Stimulated activated CD4-positive, alpha-beta T cell treated with anti-CD3 and anti-CD28 coated beads, Interleukin-15, amount 100 ng/mL, for 1 hour (primary cell): ENCODE measurements at regions not wholly inside any gene's neighbourhood (a gene's known extent, or its start where the extent isn't known, plus 50 kb on each side); places are given as distances from the start of the nearest gene placed in this dataset.
"Not testable (repeated sequence)": the region's sequence is repeated elsewhere in the genome, so short reads cannot be mapped to it uniquely, and the experiment has no call there.

Source experiments
- DNase-seq, 2 donors: peaks; one replicate each; pipeline ENCODE4 v3.0.0-alpha.2; 2020; ENCODE audit warnings: low read depth in 1 of 2, low spot score in 1 of 2

DNA sequence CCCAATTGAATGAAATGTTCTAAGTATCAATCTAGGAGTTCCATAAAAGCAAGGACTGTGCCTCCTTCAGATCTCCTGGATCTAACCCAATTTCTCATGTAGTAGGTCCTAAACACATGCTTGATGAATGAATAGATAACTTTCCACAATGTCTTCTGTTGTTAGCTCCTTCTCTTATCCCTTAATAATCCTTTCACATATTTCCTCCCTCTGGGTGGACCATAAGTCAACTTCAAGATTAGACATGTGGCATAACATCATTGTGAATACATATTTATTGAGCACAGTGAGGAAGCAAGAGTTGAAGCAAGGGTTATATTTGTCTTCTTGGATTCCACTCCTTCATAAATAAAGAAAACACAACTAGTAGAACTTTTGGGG is 108.6 kb upstream of the EGFLAM start:
- no peak for DNase-seq

DNA sequence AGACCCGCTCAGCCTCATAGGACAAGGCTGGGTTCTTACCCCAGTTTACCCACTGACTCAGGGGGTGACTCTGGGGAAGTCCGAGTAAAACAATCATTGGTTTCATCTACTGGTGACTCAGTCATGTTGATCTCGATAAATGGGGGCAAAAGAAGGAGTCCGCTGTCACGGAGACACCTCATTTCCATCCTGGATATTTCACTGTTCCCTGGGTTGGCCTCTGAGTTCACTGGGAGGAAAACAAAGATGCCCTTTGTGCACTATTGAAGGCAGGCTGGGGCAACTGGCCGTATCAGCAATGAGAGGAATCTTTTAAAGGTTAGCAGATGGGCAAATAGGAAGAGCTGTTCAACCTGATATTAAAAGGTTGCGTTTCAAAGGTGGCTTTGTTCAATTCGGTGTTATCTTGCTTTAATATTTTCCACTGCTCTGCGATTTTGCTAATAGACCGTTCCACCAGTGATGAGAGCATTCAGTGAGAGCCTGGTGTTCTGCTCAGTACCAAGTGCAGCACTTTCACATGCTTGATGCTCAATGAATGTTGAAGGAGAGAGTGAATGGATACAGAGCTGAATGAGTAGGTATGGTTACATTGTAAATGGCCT is 110.2 kb upstream of the EGFLAM start:
- no peak for DNase-seq

DNA sequence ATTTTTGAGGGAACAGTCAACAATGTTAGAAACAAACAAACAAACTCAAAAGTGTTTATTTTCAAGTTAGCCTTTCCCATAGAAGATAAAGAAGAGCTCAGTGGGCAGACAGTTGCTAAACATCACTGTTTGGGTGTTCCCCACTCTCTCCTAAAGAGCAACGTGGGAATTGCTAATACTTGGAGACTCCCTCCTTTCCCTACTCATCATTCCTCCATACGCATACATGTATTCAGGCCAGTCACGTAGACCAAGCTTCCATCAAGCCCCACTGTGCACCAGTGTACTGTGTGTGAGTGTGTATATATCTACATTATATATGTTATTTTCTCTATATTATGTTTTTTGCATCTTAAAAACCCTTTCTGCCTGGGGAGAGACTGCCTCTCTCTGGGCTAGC is 115.0 kb upstream of the EGFLAM start:
- DNase-seq: no peak

DNA sequence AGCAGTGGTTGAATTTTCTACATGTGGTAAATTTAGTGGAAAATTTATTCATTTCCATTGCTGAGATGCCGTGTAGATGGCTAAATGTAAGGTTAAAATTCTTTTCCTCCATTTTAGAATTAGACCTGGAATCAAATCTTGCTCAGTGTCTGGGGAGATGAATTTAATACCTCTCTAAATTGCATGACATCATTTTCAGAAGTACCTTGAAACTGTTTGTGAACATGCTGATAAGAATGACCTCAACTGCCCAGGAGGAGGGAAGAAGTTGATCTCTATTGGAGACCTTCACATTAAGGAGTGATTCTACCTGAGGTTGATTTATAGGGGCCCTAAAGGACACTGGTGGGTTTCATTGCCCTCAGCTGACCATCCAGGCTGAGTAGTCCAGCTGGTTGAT is 116.7 kb upstream of the EGFLAM start:
- no peak for DNase-seq

DNA sequence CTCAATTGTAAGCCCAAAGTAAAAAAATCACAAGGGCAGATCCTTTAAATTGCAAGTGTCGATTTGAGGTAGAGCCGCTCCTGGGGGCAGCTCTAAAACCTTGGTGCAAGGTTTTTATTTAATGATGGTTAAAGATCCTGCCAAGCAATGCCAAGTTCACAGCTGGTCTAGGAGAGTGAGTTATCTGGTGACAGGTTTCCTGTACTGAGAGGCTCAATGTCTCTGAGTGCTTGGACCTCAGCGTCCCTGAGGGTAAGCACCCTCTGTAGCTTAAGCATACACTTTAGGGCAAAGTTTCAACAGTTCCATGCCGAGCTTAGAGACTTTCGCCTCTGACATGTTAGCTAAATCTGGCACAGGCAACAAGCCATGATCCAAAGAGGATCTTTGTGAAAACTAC is 119.8 kb upstream of the EGFLAM start:
- no peak for DNase-seq

DNA sequence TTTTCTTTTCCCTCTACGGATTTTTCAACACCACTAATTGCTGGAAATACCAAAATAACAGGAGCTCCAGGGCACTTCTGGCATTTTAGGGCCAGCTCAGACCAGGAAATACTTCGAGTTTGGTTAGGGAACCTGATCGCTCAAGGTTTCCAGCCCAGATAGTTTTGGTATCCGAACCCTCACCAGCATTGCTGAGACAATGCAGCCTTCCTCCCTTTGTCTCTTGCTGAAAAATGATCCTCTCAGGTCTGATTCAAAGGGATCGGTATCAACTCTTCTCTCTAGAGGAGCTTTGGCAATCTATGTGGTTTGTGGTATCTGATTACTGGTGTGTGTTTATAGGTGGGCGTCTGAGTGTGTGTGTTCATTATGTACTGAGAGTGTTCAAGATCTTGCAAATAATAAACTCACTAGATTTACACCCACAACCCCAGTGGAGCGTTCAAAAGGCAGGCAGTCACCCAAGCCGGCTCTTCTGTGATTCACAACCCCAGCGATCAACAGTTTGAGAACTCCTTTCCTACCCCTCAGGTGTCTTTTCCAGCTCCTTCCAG is 122.8 kb upstream of the EGFLAM start:
- no peak for DNase-seq

DNA sequence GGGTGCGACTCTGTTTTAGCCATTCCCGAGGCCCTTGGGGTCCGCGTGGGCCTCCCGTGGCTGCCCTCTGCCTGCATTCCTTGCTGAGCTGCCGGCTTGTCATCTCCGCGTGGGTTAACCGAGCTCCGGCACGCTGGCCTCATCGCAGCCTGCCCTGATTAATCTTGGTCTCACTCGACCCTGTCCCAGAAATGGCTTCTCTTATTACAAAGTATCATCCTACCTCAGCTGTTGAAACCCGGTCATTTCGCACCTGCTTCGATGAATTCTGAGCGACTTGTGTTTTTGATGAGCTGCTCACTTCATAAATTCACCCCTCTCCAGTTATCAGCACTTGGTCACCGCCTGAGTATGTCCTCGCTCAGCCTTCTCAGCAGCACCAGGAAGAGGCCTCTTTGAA is 123.5 kb upstream of the EGFLAM start:
- DNase-seq: no peak

DNA sequence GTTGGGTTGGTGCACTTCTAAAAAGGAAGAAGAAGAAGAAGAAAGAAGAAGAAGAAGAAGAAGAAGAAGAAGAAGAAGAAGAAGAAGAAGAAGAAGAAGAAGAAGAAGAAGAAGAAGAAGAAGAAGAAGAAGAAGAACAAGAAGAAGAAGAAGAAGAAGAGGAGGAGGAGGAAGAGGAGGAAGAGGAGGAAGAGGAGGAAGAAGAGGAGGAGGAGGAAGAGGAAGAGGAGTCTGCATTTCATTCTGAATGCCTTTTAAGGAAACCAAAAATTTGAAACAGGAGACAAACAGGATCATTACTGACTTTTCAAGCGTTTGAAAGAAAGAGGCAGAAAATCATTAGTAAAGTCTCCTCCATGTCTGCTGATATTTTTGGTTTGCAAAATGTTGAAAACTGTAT is 124.1 kb upstream of the EGFLAM start:
- not testable (repeated sequence) for DNase-seq

DNA sequence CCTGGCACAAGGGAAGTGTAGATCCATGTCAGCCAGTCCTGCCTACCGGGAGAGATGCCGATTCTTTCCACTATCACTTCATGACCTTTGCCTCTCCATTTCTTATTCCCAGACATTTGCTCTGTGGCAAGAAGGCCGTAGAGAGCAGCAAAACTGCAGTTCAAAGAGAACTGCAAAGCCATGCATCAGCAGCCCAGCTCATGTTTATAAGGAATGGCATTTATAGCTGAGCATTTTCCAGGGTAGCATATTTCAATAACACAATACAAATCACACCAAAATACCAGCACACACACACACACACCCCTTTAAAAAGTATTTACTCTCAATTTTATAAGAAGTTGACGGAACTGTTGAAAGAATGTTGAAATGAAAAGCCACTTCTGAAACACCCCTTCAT is 126.7 kb upstream of the EGFLAM start:
- no peak for DNase-seq

DNA sequence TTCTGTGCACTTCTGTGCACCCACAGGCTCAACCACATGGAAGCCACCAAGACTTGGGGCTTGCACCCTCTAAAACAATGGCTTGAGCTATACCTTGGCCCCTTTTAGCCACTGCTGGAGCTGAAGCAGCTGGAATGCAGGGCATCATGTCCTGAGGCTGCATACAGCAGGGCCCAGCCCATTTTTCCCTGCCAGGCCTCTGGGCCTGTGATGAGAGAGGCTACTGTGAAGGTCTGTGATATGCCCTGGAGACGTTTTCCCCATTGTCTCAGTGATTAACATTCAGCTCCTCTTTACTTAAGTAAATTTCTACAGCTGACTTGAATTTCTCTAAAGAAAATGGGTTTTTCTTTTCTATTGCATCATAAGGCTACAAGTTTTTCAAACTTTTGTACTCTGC is 134.0 kb upstream of the EGFLAM start:
- DNase-seq: no peak

DNA sequence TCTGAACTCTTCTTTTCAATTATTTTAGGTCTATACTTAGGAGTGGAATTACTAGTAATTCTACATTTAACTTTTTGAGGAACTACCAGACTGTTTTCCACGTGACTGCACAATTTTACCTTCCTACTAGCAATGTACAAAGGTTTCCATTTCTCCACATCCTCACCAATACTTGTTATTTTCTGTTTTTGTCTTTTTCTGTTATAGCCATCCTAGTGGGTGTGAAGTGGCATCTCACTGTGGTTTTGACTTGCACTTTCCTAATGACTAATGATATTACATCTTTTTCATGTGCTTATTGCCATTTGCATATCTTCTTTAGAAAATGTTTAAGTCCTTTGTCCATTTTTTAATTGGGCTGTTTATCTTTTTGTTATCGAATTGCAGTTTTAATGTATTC is 136.9 kb upstream of the EGFLAM start:
- DNase-seq: no peak

DNA sequence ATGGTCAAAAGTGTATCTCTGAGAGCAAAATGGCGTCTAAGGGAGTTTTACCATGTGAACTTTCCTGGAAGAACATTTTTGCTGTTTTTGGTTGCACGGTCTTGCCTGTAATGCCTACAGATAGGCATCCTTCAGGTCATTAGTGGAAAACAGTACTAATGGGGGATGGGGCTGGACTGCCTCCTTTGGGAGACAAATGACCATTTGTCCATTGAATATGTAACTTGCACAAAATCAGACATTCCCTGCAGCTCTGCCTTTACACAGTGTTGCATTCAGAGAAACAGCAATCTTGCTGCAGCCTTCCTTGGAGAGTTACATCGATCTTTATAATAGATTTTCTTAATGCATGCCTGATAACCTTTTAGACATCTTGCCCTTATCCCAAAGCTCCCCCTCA is 138.5 kb upstream of the EGFLAM start:
- DNase-seq: no peak

DNA sequence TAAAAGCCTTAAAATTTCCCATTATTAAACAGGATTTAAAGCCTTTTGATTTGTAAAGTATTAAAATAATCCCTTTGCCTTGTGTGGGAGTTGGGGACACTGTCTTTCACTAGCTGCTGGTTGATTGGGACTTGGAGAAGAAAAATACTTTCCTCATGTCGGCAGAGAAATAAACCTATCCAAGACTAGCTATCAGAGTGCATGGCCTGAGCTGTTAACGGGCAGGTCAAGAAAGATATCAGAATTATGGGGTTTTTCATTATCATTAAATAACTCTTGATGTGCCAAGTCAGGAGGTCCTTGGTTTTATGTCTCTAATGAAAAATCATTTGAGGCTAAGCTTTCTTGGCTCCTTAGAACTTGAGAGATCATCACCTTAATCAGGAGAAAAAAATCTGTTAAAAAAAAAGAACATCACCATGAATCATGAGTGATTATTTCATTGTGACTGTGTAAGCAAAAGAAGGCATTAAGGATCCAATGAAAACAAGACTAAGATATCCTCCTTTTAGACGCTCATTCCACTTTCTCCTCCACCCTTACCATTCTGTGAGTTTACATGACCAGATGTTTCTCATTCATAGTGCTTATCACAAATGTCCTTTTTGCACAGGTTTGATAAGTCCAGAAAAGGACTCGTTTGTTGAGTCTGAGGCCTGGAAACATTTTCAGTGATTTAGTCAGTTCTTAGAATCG is 140.4 kb upstream of the EGFLAM start:
- DNase-seq: no peak

DNA sequence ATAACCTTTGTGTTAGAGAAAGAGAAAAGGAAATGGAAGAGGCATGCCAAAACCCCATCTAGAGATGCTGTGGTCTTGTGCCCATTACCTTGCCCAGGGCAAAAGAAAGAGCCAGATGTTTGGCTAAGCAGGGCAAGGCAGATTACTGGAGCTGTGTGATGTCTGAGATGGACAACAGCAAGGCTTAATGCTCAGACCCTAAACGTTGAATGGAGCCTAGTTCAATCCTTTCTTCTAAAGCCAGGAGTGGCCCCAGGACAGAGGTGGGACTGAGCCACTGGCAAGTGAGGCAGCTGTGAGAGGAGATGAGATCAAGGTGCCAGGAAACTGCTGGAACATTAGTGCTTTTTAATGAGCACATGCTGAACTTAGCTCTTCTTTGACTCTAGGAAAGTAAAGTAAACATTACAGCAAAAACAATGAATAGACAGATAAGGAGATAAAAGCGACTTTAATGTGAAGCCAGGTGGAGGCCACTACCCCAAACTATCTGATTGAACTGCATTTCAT is 143.0 kb upstream of the EGFLAM start:
- no peak for DNase-seq

DNA sequence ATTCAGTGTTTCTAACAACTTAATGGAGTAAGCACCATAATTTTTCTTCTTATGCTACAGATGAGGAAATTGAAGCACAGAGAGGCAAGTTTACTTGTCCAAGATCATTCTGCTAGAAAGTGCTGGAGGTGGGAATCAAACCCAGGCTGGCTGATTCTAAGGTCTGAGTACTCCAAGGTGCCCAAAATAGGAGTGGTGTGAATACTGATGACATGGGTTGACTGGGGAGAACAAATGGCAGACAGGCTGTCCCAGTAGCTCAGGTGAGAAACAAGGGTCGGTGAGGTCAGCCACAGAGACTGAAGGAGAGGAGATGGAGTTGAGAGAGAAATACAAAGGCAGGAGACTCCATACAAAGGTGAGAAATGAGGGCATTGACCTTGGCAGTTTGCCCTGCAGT is 144.5 kb upstream of the EGFLAM start:
- no peak for DNase-seq

DNA sequence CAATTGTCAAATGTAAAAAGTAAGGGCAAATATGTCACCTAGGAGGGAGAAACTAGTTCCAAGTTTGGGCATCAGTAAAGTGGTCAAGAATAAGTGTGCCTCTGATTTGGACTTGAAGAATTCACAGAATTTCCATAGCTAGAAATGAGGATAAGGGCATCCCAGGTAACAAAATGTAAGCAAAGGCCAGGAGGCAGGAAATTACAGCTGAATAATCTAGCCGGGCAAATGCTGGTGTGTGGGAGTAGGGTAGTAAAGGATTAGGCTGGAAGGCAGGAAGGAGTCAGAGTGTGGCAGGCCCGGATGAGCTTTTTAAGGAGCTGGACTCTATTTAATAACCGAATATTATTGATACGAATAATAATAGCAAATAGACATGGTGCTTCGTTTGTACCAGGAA is 144.9 kb upstream of the EGFLAM start:
- no peak for DNase-seq

DNA sequence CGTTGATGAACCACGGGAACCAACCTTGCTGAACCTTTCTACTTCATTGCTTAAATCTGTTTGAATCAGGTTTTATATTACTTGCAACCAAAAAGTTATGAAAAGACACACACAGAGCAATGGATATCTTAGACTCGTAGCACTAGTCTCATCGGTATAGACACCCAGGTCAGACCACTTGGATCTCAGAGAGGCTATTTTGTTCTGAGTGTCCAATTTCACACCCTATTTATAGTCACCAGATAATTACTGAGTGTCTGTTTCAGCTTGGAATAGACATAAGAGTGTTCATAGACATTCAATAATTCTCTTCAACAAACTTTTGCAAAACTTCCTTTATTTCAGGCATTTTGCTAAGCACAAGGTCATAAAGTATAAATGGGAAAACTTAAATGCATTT is 145.4 kb upstream of the EGFLAM start:
- no peak for DNase-seq

DNA sequence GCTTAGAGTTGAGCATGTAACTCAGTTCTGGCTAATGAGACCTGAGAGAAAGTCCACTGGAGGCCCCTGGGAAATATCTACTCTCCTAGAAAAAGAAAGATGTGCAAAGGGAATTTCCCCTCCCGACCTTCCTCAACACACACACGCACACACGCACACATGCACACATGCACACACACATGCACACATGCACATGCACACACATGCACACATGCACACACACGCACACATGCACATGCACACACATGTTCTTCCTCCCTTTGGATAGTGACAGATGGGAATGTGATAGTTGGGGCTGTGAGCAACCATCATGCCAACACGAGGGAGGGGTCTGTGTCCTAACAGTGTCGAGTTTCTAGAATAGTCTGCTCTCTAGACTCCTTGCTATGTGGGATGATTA is 148.2 kb upstream of the EGFLAM start:
- DNase-seq: no peak

DNA sequence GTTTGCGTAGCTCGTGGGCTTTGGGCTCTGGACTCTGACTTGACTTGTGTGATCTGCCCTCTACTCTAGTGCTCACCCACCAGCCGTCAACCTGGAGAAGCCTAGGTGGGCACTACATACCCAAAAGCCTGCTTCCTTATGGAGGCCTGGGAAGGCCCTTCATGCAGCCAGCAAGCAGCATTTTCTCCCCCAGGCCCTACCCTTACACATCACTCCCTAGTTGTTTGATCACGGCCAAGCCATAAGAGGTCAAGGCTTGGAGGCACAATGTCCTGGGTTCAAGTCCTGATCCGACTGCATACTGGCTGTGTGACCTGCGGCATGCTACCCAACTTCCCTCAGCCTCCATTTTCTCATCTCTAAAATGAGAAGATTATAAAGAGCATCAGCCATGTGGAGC is 151.3 kb upstream of the EGFLAM start:
- no peak for DNase-seq

DNA sequence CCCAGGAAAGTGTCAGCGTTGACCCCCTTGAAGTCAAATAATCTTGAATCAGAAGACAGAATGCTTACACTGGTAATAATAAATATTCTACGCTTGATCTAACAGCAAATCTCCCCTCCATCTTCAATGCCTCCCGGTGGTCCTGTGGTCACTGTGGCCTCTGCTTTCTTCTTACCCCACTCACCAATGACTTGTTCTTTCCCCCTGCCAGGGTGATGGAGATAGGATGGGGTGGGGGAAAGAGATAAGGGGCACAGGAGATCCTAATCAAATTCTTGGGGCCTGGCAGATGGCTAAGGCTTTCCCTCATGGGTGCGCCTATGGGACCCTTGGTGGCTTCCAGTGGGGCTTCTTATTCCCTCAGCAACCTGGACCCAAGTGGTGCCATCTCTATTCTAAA is 152.6 kb upstream of the EGFLAM start:
- DNase-seq: no peak

DNA sequence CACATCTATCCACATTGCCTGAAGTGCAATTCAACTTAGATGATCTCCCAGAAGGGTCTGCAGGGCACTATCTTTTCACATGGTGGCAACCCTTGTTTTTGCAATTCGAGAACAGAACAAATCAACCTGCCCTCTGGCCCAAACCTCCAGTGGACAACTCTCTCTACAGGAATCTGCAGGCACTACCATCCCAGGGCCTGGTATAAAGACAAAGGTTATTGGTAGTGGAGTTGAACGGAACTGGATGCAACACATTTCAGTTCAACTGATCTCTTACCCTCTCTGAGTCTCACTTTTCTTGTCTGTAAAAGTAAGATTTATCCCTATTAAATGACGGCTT is 153.2 kb upstream of the EGFLAM start:
- no peak for DNase-seq

DNA sequence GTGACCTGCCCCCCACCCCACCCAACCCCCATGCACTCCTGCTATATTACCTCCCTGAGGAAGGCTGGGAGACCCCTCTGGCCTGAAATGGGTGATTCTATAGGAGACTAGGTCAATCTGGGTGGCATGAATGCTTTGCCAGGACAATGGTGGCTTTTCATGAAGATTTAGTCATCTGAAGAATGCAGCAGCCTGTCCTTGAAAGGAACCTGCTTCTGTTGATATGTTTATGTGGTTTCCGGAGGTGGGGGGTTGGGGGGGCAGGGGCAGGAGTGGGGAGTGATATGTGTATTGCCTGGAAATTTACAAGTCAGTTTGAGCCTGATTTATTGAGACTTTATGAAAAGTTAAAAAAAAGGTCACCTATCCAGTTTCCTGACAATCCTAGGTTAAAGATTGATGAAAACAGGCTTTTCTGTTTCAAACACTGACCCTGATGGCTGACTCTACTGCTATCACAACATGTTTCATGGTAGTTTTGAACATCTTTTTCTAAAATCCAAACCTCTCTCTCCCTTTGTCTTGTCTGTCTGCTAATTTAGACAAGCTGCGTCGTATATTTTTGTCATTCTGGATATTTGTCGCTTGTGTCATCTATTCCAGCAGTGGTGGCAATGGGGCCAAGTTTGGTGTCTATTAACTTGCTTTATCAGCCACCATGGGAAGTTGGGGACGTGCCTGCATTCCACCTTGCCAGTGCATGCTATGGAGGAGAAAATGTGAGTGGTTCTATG is 153.7 kb upstream of the EGFLAM start:
- no peak for DNase-seq
